NCI-H2196 (cell line): ENCODE measurements at regions not wholly inside any gene's neighbourhood (a gene's known extent, or its start where the extent isn't known, plus 50 kb on each side); places are given as distances from the start of the nearest gene placed in this dataset.

ENCODE experiments used
- DNase-seq: peaks from one replicate; lab custom pipeline; 2025; ENCODE audit not compliant: unreplicated experiment; lab: John Stamatoyannopoulos, UW

DNA sequence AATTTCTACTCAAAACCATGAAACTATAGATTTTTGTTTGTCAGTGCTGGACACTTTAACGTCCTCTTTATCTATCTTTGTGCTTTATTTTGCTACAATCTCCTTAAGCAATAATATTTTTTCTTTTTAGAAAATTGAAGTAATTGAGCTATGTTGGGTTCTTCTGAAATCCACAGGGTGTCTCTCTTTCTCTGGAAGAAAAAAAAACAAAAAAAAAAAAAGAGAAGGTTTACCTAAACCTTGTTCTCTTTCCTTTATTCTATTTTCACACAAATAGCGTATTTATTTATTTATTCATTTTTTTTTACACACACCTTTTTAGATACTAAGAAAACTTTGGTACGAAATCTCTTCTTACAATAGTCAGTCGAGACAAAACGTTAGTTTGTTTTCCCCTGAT, 601.0 kb downstream of the EDEM1 start:
- no peak for DNase-seq

DNA sequence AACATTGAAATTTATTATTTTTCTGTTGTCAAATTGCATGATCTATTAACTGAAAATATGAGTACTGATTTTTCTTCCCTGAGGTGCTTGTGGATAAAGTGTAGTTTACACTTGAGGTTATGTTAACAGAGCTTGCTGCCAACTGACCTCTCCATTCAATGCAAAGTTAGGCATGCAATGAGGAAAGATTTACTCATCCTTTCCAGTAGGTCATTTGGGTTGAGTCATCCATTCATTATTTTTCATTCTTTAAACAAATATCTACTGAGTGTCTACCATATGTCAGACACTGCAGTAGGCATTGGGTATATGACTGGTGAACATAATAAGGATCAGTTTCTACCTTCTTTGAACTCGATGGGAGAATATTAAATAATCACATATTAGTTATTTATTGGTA, 604.1 kb downstream of the EDEM1 start:
- DNase-seq = no peak

DNA sequence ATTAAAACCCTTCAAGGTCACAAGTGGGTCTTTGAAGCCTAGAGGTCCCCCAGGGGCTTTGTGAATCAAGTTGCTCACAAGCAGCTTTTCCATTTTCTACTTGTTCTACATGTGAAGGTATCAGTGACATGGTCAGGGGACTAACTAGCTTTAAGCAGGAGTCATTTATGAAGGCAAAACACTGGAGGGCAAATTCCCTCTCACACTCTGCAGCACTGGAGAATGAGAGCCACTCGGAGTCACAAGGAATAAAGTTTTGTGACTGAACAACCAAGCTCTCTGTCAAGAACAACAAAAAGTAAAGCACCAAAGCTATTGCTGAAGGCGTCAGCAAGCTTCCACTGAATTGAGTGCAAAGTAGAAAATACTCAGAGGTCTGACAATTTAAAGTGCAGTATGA, 609.0 kb downstream of the EDEM1 start:
- DNase-seq = no peak

DNA sequence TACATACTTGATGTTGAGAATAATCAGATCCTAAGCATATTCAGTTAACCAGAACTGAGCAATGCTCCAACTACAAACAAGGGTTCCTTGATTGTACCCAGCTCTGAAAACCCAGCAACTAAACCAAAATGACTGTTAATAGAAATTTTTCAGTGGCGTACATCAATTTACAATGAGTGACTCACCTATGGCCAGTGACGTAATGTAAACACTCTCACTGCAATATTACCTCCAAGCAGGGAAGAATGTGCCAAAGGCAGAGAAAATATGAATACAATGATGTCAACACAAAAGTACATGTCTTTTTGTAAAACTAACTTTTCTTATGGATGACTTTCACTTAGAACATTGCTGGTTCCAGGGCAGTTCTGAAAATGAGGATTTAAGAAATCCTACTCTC, 611.3 kb downstream of the EDEM1 start:
- DNase-seq = no peak

DNA sequence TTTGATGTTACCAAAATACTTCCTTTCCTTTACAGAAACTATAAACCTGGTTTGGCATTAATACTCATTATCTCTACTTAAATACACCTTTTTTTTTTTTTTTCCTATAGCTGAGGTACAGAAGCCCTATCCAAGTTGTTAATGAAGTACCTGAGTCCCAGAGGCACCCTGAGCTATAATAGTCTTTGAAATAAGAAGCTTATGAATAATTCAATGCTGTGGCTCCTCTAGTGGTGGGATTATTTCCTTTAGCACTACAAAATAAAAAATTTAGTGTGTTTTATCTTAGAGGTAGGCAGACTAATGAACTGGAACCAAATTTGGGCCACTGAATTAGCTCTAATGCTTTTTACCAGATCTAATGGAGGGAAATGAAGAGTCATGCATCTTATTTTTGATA, 611.9 kb downstream of the EDEM1 start:
- DNase-seq = no peak

DNA sequence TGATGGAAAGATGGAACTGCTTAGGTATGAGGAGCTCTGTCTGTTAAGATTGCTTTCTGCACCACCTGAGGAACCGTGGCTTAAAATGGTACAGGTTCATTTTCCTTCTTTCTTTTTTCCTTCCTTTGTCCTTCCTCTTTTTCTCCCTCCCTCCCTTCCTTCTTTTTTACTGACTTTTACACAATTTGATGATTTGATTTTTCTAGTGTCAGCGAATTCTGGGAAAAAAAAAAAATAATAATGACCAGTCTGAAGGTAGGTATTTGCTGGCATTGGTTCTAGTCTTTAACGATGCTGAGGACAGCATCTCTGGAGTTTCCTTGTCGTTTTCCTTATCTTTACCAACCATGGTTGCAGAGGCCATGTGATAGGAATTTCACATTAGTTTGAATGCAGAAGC, 613.5 kb downstream of the EDEM1 start:
- no peak for DNase-seq

DNA sequence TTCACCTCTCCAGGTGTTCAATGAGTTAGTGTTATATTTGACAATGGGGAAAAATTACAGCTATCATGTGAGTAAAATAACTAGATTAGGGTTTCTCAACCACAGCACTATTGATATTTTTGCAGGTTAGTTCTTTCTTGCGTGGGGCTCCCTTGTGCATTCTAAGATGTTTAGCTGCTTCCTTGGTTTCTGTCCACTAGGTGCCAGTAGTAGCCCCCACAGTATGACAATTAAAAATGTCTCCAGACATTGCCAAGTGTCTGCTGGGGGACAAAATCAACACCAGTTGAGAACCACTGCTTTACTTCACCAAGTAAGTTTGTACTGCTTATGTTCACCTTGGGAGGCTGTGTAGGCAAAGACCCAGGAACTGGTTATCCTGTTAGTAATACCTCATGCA, 618.7 kb downstream of the EDEM1 start:
- DNase-seq = no peak

DNA sequence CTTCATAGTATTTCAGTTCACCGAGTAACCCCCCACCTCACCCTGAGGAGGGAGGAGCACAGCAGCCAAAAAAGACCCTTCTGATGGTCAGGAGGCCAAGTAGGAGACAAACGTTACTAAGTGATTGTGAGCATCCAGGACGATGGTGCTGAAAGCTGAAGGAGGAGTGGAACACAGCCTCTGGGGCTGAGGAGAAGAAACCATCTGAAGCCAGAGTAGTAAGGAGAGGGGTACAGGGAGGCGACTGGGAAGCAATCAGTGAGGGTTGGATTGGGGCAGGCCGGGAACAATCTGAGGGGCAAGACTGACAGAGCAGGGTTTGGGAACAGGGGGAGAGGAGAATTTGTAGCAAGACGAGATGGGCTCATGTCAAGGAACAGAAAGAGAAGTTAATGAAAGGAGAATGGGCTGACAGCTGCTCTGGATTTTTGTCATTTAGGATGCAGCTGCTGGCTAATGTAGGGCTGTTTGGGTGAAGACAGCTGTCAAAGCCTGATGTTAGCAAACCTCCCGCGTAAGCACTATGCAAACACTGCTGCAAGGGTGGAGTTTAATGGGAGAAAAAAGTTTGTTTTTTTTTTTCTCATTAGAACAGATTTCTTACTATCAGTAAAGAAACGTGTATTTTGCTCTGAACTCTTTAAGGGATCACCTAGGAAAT, 622.2 kb downstream of the EDEM1 start:
- no peak for DNase-seq

DNA sequence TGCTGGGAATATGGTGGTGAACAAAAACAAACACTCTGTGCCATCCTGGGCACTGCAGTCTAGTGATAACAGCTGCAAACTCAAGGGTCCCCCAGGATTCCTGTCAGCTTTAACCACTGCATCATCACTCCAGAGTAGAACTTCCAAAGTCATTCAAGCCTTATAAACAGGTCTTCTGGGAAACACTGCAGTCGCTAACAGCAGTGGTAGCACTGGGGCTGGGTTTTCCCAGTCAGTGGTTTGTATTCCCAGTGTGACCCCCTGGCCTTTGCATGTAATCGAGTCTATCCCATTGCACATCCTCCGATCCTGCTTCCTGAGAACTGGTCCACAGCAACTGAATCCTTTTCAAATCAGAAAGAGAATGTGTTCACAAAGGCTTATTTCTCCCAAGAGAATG, 623.5 kb downstream of the EDEM1 start:
- no peak for DNase-seq

DNA sequence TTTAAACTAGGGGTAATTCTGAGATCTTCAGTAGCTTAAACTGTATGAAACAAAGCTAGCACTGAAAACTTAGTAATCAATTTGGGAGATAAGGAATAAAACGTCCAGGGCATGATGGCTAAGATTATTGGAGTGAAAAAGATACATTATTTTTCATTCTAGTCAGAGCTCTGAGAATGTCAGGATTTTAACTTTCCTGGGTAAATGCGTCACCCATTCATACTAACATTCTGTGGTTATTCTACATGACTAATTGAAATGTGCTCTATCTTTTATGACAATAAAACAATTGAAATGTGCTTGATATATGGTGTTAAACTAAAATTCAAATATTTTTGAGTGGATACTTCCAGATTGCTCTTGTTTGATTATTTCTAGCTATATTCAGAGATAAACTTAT, 626.0 kb downstream of the EDEM1 start:
- no peak for DNase-seq

DNA sequence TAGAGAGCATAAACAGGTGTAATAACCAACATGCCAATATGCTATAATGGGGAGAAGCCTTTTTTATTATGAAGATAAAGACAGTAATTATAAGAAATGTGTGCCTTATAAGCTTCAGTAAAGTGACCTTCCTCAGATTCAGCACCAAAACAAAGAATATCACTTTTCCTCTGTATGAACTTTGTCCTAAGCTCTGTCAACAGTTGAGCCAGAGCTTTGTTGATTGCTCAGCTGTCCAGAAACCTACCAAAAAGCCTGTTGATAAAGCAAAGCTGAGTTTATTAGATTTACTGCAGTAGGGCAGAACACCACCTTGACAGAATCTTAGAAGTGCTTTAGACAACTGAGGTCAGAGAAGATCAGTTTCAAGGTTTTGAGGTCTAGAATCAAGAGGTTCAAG, 635.3 kb downstream of the EDEM1 start:
- DNase-seq = no peak

DNA sequence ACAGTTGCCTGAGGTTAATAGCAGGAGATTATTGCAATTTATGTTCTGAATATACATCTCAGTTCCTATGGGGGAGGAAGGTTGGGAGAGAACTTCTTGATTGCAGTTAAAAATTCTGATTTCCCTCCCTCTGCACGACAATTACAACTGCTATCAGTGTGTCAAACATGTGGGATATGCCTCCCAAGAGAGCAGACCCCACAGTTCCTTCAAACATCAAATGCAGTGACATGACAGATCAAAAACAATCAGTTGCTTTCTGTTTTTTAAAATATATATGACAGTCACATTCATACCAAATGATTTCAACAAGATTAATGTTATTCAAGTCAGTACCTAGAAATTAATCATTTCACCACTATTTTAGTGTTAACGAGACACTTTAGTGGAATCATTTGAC, 639.0 kb downstream of the EDEM1 start:
- no peak for DNase-seq

DNA sequence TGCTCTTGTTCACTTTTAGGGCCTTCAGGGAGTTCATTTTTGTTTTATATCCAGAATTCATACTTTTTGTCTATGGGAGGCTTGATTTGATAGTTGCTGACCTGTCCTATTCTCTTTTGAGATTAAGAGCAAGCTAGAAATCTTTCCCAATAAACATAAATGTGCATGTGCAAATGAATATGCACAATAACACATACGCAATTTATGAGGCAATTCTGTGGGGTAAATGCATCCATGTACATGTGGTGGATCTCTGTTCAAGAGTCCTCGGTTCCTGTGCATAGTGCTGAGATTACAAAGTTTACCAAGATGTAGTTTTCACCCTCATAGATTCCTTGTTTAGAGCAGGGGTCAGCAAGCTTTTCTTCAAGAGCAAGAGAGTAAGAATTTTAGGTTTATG, 640.7 kb downstream of the EDEM1 start:
- DNase-seq = no peak

DNA sequence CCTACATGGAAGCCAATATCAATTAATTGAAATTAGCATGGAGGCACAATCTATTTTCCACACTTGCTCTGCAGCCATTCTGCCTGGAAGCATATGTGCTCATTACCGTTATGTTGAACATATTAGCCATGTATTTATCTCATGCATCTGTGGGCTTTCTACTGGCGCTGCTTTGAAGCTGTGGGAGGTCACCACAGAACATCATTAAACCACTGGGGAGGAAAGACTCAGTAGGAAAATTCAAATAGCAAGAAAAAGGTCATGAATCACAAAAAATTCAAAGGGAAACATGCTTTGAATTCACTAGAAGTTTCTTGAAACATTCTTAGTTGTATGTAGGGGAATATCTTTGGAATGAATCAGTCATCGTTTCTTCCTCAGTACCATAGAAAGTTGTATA, 652.5 kb downstream of the EDEM1 start:
- DNase-seq = no peak

DNA sequence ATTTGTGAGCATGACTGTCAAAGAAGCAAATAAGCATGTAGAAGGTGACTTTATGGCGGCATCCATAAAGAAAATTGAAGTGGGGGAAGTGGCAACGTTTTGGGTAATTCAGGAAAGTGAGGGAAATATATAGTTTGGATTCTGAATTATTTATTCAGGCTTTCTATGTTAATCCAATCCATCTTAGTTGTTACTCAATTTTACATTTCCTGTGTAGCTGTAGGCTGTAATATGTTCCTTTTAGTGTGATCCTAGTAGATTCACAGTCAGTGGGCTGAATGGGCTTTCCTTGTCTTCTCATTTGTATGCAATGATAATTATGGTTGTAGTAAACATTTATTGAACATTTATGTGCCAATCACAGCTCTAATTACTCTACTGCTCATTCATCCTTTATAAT, 654.1 kb downstream of the EDEM1 start:
- DNase-seq = no peak

DNA sequence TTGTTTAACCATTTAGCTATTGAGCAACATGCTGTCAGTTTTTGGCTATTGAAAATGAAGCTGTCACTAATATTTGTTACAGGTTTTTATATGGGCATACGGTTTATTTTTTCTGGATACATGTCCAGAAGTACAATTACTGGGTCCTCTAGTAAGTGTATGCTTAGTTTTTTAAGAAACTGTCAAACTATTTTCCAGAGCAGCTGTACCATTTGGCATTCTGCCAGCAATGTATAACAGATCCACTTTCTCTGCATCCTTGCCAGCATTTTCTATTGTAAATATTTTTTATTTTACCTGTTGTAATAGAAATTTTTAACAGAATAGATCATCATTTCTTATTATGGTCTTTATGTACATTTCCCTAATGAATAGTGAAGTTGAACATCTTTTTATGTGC, 658.8 kb downstream of the EDEM1 start:
- DNase-seq = no peak

DNA sequence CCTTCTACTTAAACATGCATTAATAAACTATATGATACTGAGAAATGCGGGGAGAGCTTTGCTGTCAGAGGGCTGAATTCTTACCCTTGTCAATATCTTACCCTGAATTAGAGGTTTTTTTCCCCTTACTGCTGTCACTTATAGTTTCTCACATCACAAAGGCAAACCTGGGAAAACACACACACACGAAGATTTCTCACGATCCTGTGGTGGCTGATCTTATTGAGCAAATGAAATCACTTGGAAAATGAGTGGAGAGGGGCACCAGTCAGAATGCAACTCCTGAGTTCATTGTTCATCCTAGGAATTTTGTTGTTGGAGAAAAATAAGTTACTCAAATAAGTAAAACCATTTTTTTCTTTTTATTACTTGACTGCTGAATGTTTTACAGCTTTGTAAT, 673.6 kb downstream of the EDEM1 start:
- no peak for DNase-seq

DNA sequence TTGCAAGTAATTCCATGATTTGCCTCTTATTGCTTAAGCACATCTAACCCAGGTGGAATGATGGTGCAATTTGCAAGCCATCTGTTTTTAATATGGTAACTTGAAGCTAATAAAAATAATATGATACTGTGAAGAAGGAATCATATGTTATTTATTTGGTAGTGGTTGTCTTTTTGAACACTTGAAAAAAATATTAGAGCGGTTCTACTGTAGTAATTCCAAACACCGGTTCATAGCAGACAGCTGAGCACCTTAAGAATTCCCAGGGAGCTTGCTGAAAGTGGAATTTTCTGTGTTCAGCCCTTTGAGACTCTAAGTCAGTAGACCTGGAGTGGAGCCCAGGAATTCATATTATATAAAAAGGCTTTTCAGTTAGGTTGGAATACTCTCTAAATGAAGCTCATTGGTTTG, 687.4 kb downstream of the EDEM1 start:
- no peak for DNase-seq

DNA sequence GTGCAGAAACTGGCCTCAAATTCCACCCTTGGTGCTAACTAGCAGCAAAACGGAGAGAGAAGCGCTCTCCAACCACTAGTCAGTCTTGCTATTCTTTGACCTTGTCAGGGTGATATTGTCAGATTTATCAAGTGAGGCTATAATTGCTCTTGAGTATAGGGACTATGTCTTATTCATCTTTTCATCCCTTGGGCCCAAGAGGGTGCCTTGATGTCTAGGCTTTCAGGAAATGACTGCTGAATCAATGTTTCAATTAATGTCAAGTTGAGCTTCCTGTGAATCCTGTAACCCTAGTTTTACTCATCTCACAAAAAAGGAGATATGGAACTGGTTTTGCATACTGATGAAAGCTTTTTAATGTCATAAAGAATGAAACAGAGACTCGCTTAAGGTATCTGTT, 701.3 kb downstream of the EDEM1 start:
- no peak for DNase-seq

DNA sequence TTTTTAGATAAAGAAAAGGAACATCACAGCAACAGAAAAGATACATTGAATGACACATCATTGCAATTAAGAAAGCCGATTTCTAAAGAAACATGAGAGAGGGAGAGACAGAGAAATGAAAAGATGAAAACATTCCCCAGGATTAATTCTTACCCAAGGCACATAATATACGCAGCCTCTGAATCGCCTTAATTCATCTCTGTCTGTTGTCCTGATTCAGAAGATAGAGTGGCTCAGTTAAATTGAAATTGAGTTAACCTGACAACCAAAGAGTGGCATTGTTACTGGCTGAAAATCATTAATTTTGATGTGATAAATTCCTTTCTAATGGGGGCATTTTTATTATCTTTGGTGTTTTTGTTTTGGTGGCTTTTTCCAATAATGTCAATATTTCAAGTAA, 701.9 kb downstream of the EDEM1 start:
- no peak for DNase-seq

DNA sequence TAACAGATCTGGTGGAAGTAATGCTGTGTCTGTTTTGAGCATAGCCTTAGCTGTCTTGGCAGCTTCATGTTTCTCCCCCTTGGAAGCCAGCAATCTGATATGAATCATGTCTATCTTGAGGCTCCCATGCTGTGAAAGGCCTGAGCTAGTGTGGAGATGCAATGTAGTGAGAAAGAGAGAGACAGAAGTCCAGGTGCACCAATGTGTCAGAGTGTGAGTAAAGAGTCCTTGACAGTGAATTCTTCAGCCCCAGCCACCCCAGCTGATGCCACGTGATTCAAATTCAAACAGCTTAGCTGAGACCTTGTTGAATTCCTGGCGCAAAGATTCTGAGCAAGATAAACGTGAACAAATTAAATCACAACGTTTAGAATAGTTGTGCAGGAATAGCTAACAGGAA, 704.2 kb downstream of the EDEM1 start:
- no peak for DNase-seq

DNA sequence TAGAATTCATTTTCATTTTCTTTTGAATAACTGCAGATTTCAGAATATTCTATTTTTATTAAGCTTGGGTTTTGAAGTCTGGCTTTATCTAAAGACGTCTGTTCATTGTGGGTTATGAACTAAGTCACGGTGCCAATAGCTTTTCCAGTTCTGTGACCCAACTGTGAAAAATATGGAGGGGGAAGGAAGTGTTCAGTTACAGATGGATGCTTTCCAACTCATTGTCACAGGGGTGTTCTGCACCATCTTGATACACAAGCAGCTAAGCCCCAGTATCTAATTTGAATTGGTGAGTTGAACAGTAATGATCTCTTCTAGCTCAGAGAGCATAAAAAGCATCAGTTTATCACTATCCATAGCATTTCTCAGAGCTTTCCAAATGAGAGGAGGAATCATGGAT, 710.6 kb downstream of the EDEM1 start:
- no peak for DNase-seq

DNA sequence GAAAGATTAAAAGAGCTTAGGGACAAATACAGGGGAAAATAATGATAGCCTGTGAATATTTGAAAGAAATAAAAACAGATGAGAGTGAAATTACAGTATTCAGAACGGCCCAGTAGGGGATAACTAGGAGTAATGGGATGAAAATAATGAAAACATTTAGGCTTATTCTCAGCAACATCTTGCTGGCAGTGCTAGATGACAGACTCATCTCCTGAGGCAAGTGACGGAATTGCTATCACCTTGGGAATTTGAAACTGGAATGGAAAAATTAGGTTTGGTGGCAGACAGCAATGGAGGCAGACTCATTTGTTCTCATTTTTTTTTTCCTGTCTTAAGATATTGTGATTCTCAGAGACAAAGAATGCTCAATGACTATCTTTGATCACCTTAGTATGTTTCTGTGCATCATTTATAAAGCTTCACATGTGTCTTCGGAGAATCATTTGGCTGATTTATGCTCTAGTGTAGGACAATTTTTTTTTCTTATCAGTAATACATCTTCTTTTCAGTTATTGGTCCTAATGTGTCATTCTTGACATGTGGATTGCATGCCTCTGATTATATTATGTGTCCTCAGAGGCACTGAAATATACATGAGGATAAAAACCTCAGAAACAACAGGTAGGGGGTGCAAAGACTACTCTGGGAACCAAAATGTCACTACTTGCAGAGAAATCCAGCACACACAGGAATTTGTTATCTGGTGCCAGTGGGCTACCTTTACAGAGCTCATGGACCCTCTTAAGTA, 711.7 kb downstream of the EDEM1 start:
- no peak for DNase-seq
